T-helper 9 cell (primary cell): ENCODE measurements at regions not wholly inside any gene's neighbourhood (a gene's known extent, or its start where the extent isn't known, plus 50 kb on each side); places are given as distances from the start of the nearest gene placed in this dataset.

ENCODE experiments used
- DNase-seq: peaks from one replicate; pipeline ENCODE4 v3.0.0-alpha.2; 2020

GRCh38 chrX:16451334-16451733, 198.6 kb upstream of the S100G start:
- DNase-seq = no peak

- no peak for DNase-seq
Observed at GRCh38 chrX:16454926-16455325, 195.0 kb upstream of the S100G start.

- DNase-seq = no peak
Observed at GRCh38 chrX:16457239-16457638, 192.7 kb upstream of the S100G start.

- DNase-seq = no peak
Observed at GRCh38 chrX:16458208-16458607, 191.8 kb upstream of the S100G start.

- DNase-seq = no peak
Observed at GRCh38 chrX:16459008-16459407, 190.9 kb upstream of the S100G start.

GRCh38 chrX:16461968-16462367, 188.0 kb upstream of the S100G start:
- no peak for DNase-seq

GRCh38 chrX:16462912-16463311, 187.0 kb upstream of the S100G start:
- no peak for DNase-seq

- no peak for DNase-seq
Observed at GRCh38 chrX:16464369-16464768, 185.6 kb upstream of the S100G start.

GRCh38 chrX:16465081-16465876, 184.7 kb upstream of the S100G start:
- no peak for DNase-seq

GRCh38 chrX:16466640-16467432, 183.1 kb upstream of the S100G start:
- no peak for DNase-seq

- no peak for DNase-seq
Observed at GRCh38 chrX:16469870-16470269, 180.1 kb upstream of the S100G start.

GRCh38 chrX:16472345-16472744, 177.6 kb upstream of the S100G start:
- no peak for DNase-seq

GRCh38 chrX:16474511-16474910, 175.4 kb upstream of the S100G start:
- DNase-seq = no peak

GRCh38 chrX:16476009-16476408, 173.9 kb upstream of the S100G start:
- DNase-seq = no peak

GRCh38 chrX:16476692-16477091, 173.3 kb upstream of the S100G start:
- DNase-seq = no peak

- DNase-seq = no peak
Observed at GRCh38 chrX:16479206-16479869, 170.6 kb upstream of the S100G start.

GRCh38 chrX:16480049-16480448, 169.9 kb upstream of the S100G start:
- DNase-seq = no peak

- DNase-seq = no peak
Observed at GRCh38 chrX:16484338-16484737, 165.6 kb upstream of the S100G start.

- no peak for DNase-seq
Observed at GRCh38 chrX:16487620-16488385, 162.2 kb upstream of the S100G start.

GRCh38 chrX:16488959-16489358, 161.0 kb upstream of the S100G start:
- DNase-seq = no peak

GRCh38 chrX:16491461-16491860, 158.5 kb upstream of the S100G start:
- no peak for DNase-seq

GRCh38 chrX:16496175-16496574, 153.8 kb upstream of the S100G start:
- DNase-seq = no peak
